Glutamatergic neuron (in vitro differentiated cells): ENCODE measurements at regions not wholly inside any gene's neighbourhood (a gene's known extent, or its start where the extent isn't known, plus 50 kb on each side); places are given as distances from the start of the nearest gene placed in this dataset.
A peak's percentile ranks its signal among the peaks of the same experiment; 100 is the strongest.

Experiments used
- DNase-seq: peaks from one replicate; pipeline ENCODE4 v3.0.0; 2022
- H3K27ac Mint-ChIP-seq: one replicate; pipeline ENCODE4 v1.8.0; 2020; ENCODE audit warnings: mild to moderate bottlenecking, mixed read lengths, inconsistent platforms; ENCODE audit not compliant: unreplicated experiment
- H3K27me3 Mint-ChIP-seq: one replicate; pipeline ENCODE4 v1.8.0; 2020; ENCODE audit warnings: mild to moderate bottlenecking, moderate library complexity, mixed read lengths, inconsistent platforms; ENCODE audit not compliant: unreplicated experiment
- H3K36me3 Mint-ChIP-seq: one replicate; pipeline ENCODE4 v1.8.0; 2020; ENCODE audit warnings: mild to moderate bottlenecking, mixed read lengths, inconsistent platforms; ENCODE audit not compliant: unreplicated experiment
- H3K4me1 Mint-ChIP-seq: one replicate; pipeline ENCODE4 v1.8.0; 2020; ENCODE audit warnings: mild to moderate bottlenecking, low read depth, mixed read lengths, inconsistent platforms; ENCODE audit not compliant: unreplicated experiment
- H3K4me3 Mint-ChIP-seq: one replicate; pipeline ENCODE4 v1.8.0; 2020; ENCODE audit warnings: mild to moderate bottlenecking, mixed read lengths, inconsistent platforms; ENCODE audit not compliant: unreplicated experiment
- H3K9me3 Mint-ChIP-seq: one replicate; pipeline ENCODE4 v1.8.0; 2020; ENCODE audit warnings: mild to moderate bottlenecking, moderate library complexity, mixed read lengths, inconsistent platforms; ENCODE audit not compliant: unreplicated experiment
- CTCF ChIP-seq: fragments of 200-600 bp; sonication (generic); IDR thresholded peaks from one replicate; pipeline ENCODE4 v1.5.0; 2021; ENCODE audit not compliant: partially characterized antibody, unreplicated experiment

GRCh38 chr9:87140605-87141109, 193.4 kb upstream of the GAS1 start:
- no peaks in the 10 kb centered on the region for H3K27me3 Mint-ChIP-seq

GRCh38 chr9:87141124-87141523, 193.8 kb upstream of the GAS1 start:
- no peak overlapping the region for H3K4me3 Mint-ChIP-seq
- no peak for DNase-seq
- H3K27ac Mint-ChIP-seq, result no peak overlapping the region
- H3K36me3 Mint-ChIP-seq, result no peaks in the 10 kb centered on the region
- H3K4me1 Mint-ChIP-seq, result peaks cover 13% of the 10 kb centered on the region
- H3K27me3 Mint-ChIP-seq, result no peaks in the 10 kb centered on the region
- no peak for TF ChIP-seq CTCF
- peaks cover 3% of the 10 kb centered on the region for H3K9me3 Mint-ChIP-seq

More at GRCh38 chr9:87140605-87141109, 193.4 kb upstream of the GAS1 start:
- Mint-ChIP-seq H3K36me3 (no peaks in the 10 kb centered on the region), H3K4me1 (peaks cover 13% of the 10 kb centered on the region), H3K9me3 (peaks cover 3% of the 10 kb centered on the region), H3K27ac (no peak overlapping the region), H3K4me3 (no peak overlapping the region)
- DNase-seq, result no peak
- no peak for TF ChIP-seq CTCF

GRCh38 chr9:87146933-87147332, 199.6 kb upstream of the GAS1 start:
- H3K27ac Mint-ChIP-seq, result no peak overlapping the region
- H3K27me3 Mint-ChIP-seq, result no peaks in the 10 kb centered on the region
- no peak overlapping the region for H3K4me3 Mint-ChIP-seq
- DNase-seq, result no peak
- no peaks in the 10 kb centered on the region for H3K36me3 Mint-ChIP-seq
- peaks cover 4% of the 10 kb centered on the region for H3K9me3 Mint-ChIP-seq
- no peak for TF ChIP-seq CTCF
- peaks cover 12% of the 10 kb centered on the region for H3K4me1 Mint-ChIP-seq

- Mint-ChIP-seq H3K9me3 (peaks cover 4% of the 10 kb centered on the region), H3K36me3 (no peaks in the 10 kb centered on the region), H3K4me3 (peak overlapping the region; percentile 86), H3K4me1 (peaks cover 12% of the 10 kb centered on the region), H3K27ac (peak overlapping the region; percentile 100), H3K27me3 (no peaks in the 10 kb centered on the region)
- DNase-seq, result no peak
- no peak for TF ChIP-seq CTCF
Observed at GRCh38 chr9:87147839-87148238, 200.5 kb upstream of the GAS1 start.

- Mint-ChIP-seq H3K27me3 (no peaks in the 10 kb centered on the region), H3K4me3 (peak overlapping the region; percentile 86), H3K36me3 (no peaks in the 10 kb centered on the region), H3K9me3 (peaks cover 4% of the 10 kb centered on the region), H3K4me1 (peaks cover 12% of the 10 kb centered on the region), H3K27ac (peak overlapping the region; percentile 100)
- TF ChIP-seq CTCF, result no peak
- peak; percentile 83 for DNase-seq
Observed at GRCh38 chr9:87148331-87149104, 201.2 kb upstream of the GAS1 start.
